ENCODE measurements at regions not wholly inside any gene's neighbourhood (a gene's known extent, or its start where the extent isn't known, plus 50 kb on each side); places are given as distances from the start of the nearest gene placed in this dataset.
"Not testable (repeated sequence)": the region's sequence is repeated elsewhere in the genome, so short reads cannot be mapped to it uniquely, and the experiment has no call there.

DNA sequence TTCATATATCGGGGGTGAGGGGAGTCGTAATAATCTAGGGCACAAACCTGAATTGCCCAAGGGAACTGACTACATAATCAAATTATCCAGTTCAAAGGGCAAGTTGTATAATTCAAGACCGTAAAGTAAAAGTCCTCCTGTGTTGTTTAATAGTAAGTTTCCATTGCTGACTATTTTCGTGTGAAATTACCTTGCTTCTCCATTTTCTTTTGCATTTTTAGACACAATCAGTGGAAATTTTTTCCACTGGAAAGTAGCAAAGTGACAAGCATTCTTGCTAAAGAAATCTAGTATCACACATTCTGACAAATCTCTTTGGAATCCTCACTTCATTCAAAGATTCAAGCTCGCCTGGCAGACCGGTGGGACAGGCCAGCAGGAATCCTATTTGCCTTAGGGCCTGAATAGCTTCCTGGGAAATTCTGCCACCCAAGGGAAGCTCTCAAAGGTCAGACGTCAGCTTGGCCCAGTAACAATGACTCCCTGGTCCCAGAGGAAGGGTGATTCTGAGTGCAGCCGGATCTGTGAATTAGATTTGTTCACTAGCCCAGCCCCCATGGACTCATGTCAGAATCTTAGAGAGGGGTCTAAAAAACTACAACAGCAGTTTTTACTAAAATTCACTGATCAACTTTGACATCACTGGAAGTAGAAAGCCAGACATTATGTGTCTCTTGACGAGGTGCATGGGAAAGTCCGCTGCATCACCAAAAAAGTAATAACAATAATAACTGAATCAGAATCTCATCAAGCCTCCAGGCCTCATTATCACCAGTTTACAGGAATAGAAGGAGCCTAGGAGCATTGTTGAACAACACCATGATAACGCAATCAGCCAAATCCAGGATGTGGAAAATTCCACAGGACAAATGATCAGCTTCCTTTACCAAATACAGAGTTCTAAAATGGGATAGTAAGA lies 161.0 kb downstream of the SKIDA1 start:
- DNase-seq: no peak

DNA sequence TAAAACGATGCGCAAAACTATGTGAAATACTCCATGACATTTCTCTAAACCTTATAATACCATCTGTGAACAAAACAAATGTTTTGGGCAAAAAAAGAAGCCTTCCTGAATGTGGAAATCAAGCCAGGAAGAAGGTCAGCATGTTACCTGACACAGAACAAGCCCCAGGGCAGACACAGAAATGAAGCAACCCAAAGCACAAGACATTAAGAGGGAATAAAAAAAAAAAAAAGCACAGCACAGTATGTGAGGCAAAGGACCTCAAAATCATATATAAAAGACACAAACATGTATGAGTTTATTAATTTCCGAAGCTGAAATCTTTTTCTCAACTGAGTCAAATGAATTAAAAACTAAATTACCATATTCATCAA lies 161.8 kb downstream of the SKIDA1 start:
- no peak for DNase-seq

DNA sequence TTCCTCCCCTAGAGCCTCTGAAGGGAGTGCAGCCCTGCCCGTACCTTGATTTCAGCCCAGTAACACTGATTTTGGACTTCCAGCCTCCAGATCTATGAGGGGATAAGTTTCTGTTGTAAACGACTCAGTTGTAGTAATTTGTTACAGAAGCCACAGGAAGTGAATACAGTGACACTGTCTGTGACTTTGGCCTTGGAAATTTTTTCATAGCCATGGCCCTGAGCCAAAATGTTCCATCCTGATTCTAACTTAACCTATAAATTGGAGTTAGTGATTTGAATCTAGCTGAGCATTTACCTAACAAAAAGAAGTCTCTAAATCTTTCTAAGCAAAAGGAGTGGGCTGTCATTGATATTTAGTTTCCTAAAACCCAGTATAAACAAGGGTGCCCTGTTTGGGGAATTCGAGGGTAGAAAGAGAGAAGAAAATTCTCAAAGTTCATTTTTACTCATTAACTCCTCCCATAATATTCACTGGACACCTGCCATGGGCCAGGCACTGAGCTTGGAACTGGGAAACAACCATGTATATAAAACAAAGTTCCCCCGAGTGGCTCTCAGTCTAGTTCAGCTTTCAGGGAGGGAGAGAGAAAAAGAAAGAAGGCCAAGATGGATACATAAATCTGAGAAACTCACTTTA lies 162.3 kb downstream of the SKIDA1 start:
- DNase-seq: no peak

DNA sequence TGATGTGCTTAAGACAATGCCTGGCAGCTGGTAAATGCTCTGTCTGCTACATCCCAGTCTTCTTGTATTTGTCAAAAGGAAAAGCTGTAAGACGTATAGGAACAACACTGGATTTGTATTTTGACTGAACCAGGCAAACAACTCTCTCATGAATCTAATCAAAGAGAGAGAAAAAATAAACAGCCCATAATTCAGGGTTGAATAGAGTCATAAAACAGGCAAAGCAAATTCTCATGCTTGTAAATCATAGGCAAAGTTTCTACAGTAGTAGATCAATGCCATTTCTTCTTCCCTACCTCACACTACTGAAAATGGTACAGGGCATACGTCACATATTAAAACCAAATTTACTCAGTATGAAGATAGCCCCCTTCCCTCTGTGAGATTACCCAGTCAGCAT lies 166.3 kb downstream of the SKIDA1 start:
- no peak for DNase-seq

GRCh38 chr10:21355591-21356011 lies 169.9 kb downstream of the SKIDA1 start:
- no peak for DNase-seq

- DNase-seq: no peak
Observed at GRCh38 chr10:21352886-21353285, 172.6 kb downstream of the SKIDA1 start.

- DNase-seq: not testable (repeated sequence)
Observed at GRCh38 chr10:21351594-21351993, 173.9 kb downstream of the SKIDA1 start.

- no peak for DNase-seq
Observed at GRCh38 chr10:21349912-21350286, 175.6 kb downstream of the SKIDA1 start.

DNA sequence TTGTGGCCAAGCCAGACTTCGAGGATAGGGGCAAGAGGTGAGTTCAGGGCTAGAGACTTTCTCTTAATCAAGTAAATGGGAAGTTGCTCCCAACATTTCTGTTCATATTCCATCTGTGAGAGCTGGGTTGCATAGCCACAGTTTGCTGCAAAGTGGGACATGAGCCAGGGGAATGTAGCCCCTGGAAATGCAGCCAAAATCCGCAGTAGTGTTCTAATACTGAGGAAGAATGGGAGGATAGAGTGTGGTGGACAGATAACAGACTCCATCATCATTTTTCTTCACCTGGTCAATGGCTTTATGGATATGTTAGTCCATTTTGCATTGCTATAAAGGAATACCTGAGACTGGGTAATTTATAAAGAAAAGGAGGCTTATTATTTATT lies 177.7 kb downstream of the SKIDA1 start:
- no peak for DNase-seq

DNA sequence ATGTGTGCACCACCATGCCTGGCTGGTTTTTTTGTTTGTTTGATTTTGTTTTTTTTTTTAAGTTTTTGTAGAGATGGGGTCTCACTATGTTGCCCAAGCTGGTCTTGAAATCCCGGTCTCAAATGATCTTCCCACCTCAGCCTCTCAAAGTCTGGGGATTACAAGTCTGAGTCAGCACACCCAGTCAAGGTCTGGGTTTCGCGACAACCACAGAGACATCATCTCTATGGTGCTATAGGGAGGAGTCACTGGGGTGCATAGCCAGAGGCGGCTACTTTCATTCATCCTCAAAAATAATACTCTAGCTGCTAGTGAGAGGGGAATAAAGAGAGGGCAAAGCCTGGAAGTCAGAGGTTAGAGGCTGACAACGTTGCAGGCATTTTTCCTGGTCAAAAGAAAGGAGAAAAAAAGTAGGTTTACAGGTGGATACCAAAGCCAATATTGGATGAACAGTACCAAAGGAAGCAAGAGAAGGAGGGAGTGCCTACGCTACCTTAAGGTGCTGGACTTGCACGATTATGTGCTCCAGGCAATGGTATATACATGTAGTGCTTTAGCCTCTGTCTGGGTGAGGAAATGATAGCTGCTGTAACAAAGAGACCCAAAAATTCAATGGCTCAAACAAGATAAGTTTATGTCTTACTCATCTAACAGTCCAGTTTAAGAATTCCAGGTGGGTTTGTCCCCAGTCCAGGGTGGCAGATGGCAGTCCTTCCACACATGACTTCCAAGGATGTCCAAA lies 178.3 kb downstream of the SKIDA1 start:
- DNase-seq: no peak

GRCh38 chr10:21343087-21343486 lies 182.4 kb downstream of the SKIDA1 start:
- no peak for DNase-seq

GRCh38 chr10:21342499-21342898 lies 183.0 kb downstream of the SKIDA1 start:
- DNase-seq: not testable (repeated sequence)

DNA sequence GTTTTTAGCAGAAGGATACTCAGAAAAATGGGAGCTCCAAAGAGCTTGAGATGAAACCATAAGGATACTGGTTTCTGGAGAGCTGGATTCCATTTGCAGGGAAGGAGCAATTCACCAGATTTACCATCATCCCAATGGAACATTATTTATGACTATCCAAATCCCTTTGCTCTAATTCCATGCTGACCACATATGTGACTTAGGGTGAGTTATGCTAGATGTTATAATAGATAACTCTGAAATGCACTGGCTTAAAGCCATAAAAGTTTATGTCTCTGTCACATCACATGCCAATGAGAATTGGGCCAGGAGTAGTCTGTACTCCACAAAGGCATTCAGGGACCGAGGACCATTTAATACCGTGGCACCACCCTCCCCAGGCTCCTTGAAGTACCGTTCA lies 185.2 kb downstream of the SKIDA1 start:
- DNase-seq: no peak

DNA sequence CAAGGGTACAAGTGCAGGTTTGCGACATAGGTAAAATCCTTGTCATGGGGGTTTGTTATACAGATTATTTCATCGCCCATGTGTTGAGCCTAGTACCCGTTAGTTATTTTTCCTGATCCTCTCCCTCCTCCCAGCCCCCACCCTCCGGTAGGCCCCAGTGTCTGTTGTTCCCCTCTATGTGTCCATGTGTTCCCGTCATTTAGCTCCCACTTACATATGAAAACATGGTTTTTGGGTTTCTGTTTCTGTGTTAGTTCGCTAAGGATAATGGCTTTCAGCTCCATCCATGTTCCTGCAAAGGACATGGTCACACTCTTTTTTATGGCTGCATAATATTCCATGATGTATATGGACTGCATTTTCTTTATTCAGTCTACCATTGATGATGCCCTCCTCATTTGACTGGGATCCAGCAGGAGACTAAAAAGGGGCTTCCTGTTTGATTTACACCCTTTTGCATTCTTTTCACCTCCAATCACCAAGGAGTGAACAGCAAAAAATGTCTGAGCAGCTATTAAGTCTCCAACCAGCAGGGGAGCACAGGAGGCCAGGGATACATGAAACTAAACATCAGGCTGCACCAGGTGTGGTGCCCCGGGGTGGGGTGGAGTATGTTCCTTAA lies 188.2 kb downstream of the SKIDA1 start:
- DNase-seq: no peak

DNA sequence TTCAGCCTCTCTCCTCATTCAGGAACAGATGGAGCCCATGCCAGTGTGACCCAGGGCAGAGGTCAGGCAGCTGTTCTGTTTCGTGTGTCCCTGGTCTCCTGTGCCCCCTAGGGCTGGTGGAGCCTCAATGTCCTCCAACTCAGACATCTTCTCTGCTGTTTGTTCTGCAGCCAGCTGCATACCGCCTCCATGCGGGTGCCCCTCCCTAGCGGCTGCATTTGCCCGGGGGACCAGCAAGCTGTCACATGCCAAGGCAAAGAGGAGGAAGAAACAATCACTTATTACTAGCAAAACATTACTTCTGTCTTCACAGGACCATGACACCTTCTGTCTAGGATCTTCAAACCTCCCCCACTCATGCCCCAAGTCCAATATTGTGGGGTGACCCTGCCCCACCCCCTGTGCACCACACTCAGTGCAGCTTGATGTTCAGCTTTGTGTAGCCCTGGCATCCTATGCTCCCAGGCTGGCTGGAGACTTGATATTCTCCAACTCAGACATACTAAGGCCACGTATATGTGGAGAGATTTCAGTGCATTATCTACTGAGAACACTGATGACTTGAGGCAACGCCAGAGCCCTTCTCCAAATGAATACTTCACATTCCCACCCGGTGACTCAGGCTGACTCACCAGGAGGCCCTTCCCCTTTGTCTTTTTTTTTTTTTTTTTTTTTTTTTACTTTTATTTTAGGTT lies 188.9 kb downstream of the SKIDA1 start:
- DNase-seq: no peak

- DNase-seq: no peak
Observed at GRCh38 chr10:21334891-21335696, 190.4 kb downstream of the SKIDA1 start.

DNA sequence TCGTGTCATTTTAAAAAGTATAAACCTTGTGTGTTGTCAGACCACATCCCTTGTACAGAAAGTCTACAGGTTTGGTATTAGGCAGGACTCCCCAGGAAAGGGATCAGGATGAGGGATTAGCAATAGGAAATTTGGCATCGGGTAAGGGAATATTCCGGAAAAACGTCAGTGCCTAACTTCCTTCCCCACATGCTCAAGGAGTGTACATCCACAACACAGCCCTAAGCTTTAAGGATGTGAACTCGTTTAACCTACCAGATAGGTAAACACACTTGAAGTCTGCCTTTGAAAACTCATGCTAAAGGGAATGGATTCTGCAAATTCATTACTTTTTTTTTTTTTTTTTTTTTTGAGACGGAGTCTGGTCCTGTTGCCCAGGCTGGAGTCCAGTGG lies 194.9 kb downstream of the SKIDA1 start:
- DNase-seq: no peak

DNA sequence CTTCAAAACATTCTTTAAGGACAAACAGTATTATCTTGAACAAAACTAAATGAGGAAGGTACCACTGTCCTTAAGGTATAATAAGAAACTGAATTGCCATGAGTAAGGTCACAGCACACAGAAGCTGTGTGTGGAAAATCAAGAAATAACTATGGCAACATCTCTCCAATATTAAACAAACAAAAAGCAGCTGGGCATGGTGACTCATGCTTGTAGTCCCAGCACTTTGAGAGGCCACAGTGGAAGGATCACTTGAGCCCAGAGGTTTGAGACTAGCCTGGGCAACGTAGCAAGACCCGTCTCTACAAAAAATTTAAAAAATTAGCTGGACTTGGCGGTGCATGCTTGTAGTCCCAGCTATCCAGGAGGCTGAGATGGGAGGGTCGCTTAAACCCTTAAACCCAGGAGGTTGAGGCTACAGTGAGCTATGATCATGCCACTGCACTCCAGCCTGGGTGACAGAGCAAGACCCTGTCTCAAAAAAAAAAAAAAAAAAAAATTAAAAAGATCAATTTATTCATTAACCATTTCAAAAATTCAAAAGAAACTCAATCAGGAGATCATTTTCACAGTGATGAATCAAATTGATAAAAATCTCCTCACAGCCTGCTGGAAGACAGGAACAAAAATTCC lies 195.4 kb downstream of the SKIDA1 start:
- no peak for DNase-seq

DNA sequence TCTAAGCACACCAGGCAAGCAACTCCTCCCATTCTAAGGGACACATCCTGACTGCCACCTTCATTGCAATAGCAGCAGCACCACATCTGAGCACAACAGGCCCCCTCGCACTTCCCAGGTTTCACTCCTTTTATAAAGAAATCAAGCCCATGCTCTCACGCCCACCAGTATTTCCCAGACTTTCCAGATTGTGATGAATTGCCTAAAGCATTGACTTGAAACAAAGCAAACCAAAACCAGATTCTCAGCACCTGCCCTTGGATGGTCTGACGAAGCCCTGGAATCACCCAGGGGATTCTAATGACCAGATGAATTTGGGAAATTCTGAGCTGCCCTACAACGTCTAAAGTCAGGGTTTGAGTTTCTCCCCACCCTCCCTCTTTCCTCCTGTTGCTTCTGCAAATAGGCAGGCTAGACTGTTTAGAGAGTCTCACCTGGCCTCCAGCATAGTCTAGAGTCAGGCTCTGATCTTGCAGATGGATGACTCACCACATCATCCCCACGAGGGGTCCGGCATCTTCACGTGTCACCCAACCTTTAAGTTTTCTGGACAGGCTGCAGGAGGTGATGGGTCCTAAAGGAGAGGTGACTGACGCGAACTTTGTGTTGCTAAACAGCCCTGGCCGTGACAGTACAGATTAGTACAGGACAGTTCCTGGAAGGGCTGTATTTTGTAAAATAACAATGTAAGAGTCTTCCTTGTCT lies 198.0 kb downstream of the SKIDA1 start:
- DNase-seq: no peak

DNA sequence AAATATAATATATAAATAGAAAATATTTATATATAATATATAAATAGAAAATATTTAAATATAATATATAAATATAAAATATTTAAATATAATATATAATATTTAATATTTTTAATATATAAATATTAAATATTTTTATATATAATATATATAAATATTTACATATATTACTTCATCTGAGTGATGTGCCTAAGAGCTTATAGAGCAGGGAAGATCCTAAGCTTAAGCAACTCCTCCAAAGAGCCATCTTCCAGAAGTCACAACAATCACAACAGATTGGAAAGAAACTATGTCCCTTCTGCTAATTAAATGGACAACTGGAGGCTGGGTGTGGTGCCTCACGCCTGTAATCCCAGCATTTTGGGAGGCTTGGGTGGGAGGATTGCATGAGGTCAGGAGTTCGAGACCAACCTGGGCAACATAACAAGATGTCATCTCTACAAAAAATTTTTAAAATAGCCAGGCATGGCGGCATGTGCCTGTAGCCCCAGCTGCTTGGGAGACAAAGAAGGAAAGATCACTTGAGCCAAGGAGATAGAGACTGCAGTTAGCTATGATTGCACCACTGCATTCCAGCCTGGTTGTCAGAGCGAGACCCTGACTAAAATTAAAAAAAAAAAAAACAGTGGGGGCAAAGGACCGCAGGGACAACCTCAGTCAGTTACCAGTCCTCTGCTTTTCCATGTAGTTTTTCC lies 198.7 kb downstream of the SKIDA1 start:
- DNase-seq: no peak

All from stimulated activated naive CD4-positive, alpha-beta T cell (primary cell).